ENCODE measurements at regions not wholly inside any gene's neighbourhood (a gene's known extent, or its start where the extent isn't known, plus 50 kb on each side); places are given as distances from the start of the nearest gene placed in this dataset.
A peak's percentile ranks its signal among the peaks of the same experiment; 100 is the strongest.

- no peaks in the 10 kb centered on the region for H3K27me3 ChIP-seq
- H3K4me1 ChIP-seq, result no peaks in the 10 kb centered on the region
- H3K4me3 ChIP-seq, result no peak overlapping the region
- DNase-seq (ENCODE audit: low spot score in 2 of 2), result no peak
- no peaks in the 10 kb centered on the region for H3K9me3 ChIP-seq
- TF ChIP-seq CTCF (IDR thresholded peaks at IDR 0.05), result no peak
- no peak overlapping the region for H3K27ac ChIP-seq
- no peaks in the 10 kb centered on the region for H3K36me3 ChIP-seq
- intact Hi-C loops (cut with DNase I), result no loop called here
These were observed 76.7 kb upstream of the SLC22A16 start for GRCh38 chr6:110552901-110553641.

- no peak overlapping the region for H3K4me3 ChIP-seq
- no peaks in the 10 kb centered on the region for H3K27me3 ChIP-seq
- TF ChIP-seq CTCF (IDR thresholded peaks at IDR 0.05), result no peak
- H3K27ac ChIP-seq, result no peak overlapping the region
- H3K36me3 ChIP-seq, result no peaks in the 10 kb centered on the region
- no peaks in the 10 kb centered on the region for H3K9me3 ChIP-seq
- intact Hi-C loops (cut with DNase I), result no loop called here
- no peak for DNase-seq (ENCODE audit: low spot score in 2 of 2)
- no peaks in the 10 kb centered on the region for H3K4me1 ChIP-seq
These were observed 75.7 kb upstream of the SLC22A16 start for GRCh38 chr6:110552076-110552475.

- no peaks in the 10 kb centered on the region for H3K4me1 ChIP-seq
- TF ChIP-seq CTCF (IDR thresholded peaks at IDR 0.05), result no peak
- intact Hi-C loops (cut with DNase I), result no loop called here
These were observed 74.7 kb upstream of the SLC22A16 start for GRCh38 chr6:110551088-110551487.

GRCh38 chr6:110550353-110550752 is 73.9 kb upstream of the SLC22A16 start:
- H3K27ac ChIP-seq, result no peak overlapping the region
- no peaks in the 10 kb centered on the region for H3K27me3 ChIP-seq
- no peaks in the 10 kb centered on the region for H3K9me3 ChIP-seq
- no peak for TF ChIP-seq CTCF (IDR thresholded peaks at IDR 0.05)
- peak in 1 of 2 donors; percentile 21 for DNase-seq (ENCODE audit: low spot score in 2 of 2)
- intact Hi-C loops (cut with DNase I), result no loop called here
- no peak overlapping the region for H3K4me3 ChIP-seq
- no peaks in the 10 kb centered on the region for H3K36me3 ChIP-seq
- no peaks in the 10 kb centered on the region for H3K4me1 ChIP-seq

More at GRCh38 chr6:110551088-110551487, 74.7 kb upstream of the SLC22A16 start:
- H3K27me3 ChIP-seq, result no peaks in the 10 kb centered on the region
- H3K9me3 ChIP-seq, result no peaks in the 10 kb centered on the region
- H3K27ac ChIP-seq, result no peak overlapping the region
- no peaks in the 10 kb centered on the region for H3K36me3 ChIP-seq
- no peak overlapping the region for H3K4me3 ChIP-seq
- DNase-seq (ENCODE audit: low spot score in 2 of 2), result no peak

- TF ChIP-seq CTCF (IDR thresholded peaks at IDR 0.05), result no peak
- no peak overlapping the region for H3K4me3 ChIP-seq
- DNase-seq (ENCODE audit: low spot score in 2 of 2), result peak in 1 of 2 donors; percentile 35
- H3K36me3 ChIP-seq, result no peaks in the 10 kb centered on the region
- H3K9me3 ChIP-seq, result no peaks in the 10 kb centered on the region
- H3K27ac ChIP-seq, result no peak overlapping the region
- H3K4me1 ChIP-seq, result no peaks in the 10 kb centered on the region
- intact Hi-C loops (cut with DNase I), result no loop called here
- H3K27me3 ChIP-seq, result no peaks in the 10 kb centered on the region
These were observed 72.9 kb upstream of the SLC22A16 start for GRCh38 chr6:110549277-110549676.
